ENCODE measurements at regions not wholly inside any gene's neighbourhood (a gene's known extent, or its start where the extent isn't known, plus 50 kb on each side); places are given as distances from the start of the nearest gene placed in this dataset.

DNA sequence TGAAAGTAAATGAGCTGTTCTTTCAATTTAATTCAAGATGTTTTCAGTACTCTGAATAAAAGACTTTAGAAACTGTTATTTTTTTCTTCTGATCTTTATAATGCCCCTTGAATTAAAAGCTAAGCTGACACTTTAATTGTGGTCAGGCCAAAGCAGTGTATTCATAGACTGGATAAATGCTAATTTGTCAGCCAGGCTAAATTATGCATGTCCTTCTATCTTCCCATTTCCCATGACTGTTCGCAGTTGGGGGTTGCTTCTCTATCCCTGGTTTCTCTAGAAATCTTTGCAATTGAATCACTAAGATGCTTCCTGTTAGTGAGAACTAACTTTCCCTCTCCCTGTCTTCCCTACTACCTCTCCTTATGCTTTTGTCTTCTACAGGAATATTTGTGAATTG is 396.2 kb downstream of the RFPL4B start:
- peak; percentile 39 for DNase-seq

DNA sequence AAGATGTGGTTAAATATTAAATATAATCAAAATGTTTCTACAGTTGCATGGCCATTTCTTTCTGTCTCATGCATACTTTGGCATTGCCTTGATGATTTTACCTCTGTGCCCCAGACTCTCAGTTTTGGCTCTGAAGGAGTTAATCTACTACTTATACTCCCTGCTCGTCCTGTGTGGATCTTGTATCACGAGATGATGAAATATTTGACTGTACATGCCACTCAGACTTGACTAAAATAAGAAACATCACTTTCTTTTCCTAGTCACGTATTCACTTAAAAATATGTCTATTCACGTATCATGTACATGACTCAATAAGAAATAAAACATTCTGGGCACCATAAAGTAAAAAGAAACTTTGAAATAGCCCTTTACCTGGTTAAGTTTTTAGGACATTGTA is 397.7 kb downstream of the RFPL4B start:
- DNase-seq: no peak

DNA sequence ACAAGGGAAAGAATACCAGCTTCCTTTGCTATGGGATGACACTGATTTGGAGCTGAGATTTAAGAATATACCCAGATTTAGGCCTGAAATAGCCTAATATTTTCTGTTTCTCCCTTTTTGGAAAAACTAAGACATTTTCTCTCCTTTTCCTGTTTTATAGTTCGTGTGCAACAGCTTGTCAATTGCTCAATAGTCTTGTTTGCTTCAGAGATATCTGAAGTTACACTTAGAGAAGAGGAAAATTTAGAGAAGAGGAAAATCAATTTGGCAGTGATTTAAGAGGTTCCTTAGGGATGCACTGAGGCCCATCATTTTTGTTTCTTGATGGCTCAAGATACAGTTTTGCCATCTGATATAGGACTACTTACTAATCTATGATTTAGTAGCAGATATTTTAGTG is 398.6 kb downstream of the RFPL4B start:
- no peak for DNase-seq

DNA sequence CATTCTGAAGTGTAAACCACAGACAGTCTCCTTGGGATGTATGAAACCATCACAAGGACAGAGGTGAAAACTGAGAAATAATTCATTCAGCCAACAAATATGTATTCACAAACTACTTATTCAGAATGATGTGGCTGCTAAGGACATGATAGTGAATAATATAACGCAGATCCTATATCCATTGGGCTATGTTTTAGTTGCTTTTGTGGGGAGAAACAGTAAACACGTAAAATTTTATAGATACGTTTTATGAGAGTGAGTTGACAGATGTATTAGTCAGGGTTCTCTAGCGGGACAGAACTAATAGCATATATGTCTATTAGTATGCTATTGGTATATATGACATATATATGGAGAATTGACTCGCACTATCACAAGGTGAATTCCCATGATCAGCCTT is 402.5 kb downstream of the RFPL4B start:
- DNase-seq: no peak

DNA sequence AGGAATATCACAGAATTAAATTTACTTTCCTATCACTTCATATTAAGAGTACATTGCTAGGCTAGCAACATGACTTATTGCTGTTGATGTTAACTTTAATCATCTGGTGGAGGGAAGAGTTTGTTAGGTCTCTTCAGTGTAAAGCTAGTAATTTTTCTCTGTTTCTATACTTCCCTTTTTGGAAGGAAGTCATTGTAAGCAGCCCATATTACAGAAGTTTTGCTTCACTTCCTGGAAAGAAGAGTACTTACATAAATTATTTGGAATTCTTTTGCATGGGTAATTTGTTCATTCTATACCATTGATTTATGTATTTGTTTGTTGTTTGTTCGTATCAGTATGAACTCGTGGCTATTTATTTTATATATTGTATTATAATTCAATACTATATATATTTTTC is 405.2 kb downstream of the RFPL4B start:
- DNase-seq: no peak

DNA sequence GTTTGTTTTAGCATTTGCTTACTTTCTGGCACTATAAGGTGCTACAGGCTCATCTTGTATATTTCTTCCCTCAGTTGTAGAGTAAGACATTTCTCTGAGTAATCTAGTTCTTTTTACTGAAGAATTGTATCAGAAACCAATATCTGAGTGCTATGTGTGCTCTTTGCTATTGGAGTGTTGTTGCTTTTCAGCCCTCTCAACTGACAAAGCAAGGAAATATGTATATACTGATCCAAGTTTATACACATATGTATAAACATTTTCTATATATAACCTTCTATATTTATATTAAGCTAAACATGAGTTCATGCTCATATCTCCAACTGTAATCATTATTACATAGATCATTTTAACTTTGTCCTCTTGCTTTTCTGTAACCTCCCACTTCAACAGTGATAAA is 405.7 kb downstream of the RFPL4B start:
- DNase-seq: no peak

DNA sequence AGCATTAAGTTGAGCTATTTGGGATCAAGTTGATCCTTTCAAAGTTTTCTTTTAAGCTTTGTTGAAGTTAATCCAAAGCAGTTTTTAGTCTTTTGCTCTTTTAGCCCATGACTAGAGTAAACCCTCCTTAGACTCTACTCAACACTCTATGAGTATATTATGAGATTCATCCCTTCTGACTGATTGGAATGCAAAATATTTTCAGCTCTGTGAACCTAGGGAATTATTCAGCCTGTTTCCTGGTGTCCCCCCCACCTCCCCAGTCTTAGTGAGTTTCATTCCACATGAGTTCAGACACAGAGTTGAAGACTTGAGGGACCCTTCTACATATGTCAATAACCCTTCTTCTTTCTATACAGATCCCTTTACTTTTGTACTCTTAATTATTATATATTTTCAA is 413.7 kb downstream of the RFPL4B start:
- DNase-seq: peak; percentile 41

DNA sequence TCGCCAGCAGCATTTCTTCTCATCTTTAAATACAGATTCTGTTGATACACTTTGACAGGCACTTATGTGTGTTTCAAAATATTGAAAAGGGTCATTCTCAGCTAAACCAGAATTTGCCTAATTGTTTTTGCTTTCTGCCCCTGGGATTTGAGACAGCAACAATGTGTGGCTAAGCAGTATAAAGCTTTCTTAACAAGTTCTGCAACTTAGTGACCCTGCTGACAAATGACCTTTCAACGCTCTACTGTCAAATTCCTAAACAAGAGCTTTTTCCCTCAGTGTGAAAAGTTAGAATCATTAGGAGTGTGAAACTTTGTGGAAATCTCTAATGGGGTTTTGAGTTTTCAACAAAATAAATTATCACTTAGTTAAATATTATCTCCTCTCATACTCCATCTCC is 414.6 kb downstream of the RFPL4B start:
- DNase-seq: no peak

DNA sequence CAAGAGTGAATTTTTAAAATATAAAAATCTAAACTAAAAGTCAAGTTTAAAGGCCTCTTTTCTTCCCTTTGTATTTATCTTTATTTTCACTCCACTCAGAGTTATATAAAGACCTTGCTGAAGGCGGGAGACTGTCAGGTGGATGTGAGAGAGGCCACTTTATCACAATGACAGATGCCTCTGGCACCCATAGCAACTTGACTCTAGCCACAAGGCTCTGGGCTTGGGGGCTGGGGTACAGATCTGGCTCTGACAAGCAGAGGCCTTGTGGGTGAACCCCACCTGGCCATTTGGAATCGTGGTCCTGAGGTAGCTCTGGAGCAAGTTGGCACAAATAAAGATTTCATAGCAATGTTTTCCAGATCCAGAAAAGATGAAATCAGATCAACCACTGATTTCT is 417.2 kb downstream of the RFPL4B start:
- no peak for DNase-seq

DNA sequence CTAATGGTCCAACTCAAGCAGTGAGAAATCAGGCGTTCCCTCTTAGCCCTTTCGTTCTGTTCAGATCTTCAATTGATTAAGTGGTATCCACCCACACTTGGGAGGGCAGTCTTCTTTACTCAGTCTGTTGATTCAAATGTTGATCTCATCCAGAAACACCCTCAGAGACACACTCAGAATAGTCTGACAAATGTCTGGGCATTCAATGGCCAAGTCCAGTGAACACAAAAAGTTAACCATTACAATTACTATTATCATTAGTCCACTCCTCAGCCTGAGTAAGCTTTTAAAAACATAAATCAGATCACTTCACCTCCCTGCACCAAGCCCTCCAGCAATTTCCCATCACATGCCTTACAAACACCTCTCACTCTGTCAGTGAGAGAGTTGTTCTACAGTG is 423.2 kb downstream of the RFPL4B start:
- DNase-seq: no peak

DNA sequence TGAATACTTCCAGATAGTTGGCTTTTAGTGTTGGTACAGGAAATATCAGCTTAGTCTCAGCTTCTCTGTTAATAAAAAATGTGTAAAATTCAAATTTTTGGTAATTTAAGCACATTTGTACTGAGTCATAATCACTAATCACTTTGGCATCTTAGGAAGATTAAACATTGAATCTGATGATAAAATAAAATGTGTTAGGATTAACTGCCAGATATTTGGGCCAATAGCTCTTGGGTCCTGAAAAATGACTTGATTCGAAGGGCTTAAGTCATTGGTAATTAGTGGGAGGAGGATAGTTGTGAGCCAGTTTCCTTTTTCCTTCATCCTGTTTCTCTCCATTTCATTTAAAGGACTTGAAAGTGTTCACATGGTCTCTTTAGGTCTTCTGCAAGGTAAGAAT is 426.1 kb downstream of the RFPL4B start:
- peak; percentile 86 for DNase-seq

DNA sequence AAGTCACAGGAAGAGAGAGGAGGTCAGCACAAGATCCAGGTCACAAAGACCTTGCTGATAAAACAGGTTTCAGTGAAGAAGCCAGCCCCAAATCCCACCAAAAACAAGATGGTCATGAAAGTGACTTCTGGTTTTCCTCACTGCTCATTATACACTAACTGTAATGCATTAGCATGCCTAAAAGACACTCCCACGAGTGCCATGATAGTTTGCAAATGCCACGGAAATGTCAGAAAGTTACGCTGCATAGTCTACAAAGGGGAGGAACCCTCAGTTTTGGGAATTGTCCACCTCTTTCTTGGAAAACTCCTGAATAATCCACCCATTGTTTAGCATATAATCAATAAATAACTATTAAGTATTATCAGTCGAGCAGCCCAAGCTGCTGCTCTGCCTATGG is 427.2 kb downstream of the RFPL4B start:
- no peak for DNase-seq

DNA sequence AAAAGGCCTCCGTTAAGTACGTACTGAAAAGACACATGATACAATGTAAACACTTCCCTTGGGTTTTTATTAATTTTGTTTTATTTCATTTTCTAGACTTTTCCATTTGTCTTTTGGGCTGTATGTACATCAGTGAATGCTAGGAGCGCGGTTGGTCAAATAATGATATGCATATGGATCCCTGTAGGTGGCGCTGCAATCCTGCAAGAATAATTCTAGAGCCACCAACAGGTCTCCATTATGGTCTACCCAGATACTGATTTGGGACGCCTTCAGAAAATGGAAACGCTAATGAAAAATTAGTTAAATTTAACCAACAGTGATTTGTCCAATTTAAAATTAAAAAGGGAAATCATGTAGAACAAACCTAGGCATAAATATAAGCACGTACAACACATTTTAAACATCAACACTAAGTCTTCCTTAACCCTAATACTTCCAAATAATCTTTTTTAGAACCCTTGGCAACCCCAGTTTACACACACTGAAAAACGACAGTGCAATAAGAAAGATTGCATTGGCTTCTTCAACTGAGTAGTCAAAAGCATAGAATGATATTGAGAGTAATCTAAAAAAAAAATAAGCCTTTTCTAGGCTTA is 433.5 kb downstream of the RFPL4B start:
- peak; percentile 80 for DNase-seq

DNA sequence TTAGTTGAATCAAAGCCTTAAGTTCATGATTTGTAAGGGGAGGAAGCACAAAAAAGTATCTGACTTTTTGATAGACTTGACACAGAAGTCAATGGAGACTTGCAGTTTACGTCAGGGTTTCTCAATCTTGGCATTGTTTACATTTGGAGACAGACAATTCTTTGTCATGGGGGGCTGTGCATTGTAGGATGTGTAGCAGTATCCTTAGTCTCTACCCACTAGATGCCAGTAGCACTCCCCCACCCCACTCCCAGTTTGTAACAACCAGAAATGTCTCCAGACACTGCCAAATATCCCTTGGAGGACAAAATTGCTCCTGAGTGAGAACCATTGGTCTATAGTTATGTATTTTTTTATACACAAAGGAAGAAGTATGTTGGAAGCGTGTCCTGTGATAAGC is 434.1 kb downstream of the RFPL4B start:
- DNase-seq: peak; percentile 41

DNA sequence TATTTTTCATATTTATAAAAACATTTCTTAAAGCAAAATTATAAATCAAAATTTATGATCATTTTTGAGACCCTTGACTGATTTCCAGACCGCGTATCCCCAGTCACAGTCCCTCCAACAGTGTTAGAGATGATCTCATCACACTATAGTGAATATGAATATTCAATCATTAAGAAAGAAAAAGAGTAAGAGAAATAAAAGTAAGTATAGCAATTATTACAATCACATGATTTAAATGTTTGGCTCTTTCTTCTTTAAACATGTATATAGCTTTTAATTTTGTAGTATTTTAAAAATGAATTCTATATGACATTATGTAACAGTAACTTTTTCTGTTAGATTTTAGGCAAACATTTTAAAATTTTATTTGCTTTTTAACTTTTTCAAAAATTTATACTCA is 438.3 kb downstream of the RFPL4B start:
- no peak for DNase-seq

DNA sequence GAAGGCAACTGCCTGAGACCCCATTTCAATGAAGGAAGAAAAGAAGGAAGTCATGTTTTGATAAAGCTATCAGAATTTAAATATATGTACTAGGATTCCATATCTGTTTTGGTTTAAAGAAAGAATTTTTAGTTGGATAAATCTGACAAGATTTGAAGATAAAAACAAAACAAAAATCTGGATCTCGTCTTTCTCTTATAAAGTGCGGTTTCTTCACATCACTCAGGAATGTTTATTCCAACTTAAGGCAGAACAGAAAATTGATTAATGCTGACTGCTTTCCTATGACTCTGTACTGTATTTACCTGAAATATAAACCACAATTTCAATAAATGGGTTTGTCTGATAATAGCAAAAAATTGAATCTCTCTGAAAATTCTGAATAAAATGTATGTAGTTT is 439.7 kb downstream of the RFPL4B start:
- DNase-seq: peak; percentile 57

DNA sequence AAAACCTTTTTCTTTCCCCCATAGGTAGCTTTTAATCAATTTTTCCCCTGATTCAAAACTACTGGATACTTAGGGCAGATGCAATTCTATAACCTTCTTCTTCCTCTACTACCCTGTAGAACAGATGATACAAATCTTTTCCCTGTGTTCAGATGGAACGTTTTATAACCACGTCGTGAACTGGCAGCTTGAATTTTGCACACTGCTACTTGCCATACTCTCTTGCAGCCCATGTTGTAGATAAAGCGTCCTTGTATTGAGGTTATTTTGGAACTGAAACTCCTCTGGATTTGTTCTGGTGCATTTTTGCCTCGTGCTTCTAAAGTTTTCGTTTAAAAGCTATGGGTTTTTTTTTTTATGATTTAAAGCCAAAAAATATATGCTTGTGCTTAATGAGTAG is 440.2 kb downstream of the RFPL4B start:
- DNase-seq: no peak

DNA sequence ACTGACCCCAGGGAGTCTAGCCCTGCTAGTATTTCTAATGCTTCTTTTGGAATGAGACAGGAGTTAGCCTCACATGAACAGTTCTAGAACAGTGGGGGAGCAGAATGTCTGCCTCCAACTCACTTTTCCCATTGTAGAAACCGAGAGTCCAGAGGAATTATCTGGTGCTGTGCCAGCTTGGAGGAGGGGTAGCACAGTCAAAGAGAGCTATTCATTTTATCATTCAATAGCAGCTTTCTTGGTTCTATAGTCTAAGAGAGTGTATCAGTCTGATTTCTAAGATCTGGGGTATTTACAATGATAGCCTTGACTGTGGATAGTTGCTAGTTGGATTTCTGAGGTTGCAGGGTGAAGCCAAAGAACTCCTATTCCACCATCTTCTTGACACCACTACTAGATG is 448.2 kb downstream of the RFPL4B start:
- DNase-seq: no peak

DNA sequence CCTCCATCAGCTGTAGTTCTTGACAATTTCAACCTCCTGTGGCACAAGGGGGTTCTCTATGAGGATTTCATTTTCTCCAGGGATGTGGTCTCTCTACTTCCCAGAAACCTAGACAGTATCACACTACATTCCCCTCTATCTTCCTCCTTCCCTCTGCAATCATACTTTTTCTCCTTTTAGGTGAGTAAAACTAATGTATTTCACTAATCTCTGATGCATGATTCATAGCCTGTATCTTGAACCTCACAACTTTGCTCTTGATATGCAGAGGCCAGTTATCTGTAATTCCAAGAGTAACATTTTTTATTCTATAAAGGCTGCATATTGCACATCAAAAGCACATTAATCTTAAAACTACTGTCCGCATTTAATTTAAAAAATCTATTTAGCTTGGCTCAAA is 449.6 kb downstream of the RFPL4B start:
- DNase-seq: no peak

DNA sequence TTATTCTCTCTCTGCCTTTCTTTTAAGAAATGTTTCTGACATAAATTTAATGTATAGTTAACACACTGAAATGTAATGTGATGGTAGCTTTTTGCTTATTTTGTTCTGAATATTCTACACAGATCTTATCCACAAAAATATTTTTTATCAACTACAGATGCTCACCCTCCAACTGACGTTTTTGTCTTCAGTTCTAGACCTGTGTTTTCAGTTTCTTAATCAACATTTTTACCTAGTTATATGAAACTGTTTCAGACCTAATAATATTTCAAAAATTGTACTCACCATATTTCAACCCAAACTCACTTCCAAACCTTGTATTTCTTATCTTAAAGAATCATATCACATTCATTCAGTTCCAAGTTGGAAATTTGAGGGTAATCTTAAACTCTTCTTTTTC is 452.8 kb downstream of the RFPL4B start:
- no peak for DNase-seq

DNA sequence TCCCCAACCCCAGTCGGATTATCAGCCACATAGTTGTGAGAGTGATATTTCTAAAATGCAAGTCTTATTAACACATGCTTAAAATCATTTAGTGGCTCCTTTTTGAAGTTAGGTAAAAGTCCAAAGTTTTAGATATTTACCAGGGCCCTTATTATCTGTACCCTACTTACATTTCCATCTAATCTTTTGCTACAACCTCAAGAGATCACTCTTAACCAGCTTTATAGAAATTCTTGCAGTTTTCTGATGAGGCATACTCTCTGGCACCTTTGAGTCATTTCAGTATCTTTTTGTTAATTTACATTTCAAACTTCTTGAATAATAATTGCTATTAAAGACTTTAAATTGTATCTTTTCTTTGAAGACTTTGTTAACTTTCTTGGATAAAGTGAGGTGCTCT is 453.3 kb downstream of the RFPL4B start:
- no peak for DNase-seq

DNA sequence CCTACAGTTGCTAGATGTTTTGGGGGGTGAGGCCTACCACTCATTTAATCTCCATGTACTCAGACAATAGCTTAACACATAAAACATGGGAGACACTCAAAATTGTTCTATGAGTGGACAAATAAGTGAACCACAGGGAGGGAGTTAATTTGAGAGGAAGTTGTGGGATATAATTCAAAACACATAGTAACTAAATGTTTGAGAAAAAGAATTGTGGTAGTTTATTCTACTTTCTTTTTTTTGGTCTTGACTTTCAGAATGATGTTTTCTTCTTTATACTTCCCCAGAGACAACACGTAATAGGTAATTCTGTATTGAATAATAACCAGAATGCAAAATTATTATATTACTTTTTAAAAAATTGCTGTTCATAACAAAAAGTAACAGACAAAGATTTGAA is 453.8 kb downstream of the RFPL4B start:
- peak; percentile 42 for DNase-seq

DNA sequence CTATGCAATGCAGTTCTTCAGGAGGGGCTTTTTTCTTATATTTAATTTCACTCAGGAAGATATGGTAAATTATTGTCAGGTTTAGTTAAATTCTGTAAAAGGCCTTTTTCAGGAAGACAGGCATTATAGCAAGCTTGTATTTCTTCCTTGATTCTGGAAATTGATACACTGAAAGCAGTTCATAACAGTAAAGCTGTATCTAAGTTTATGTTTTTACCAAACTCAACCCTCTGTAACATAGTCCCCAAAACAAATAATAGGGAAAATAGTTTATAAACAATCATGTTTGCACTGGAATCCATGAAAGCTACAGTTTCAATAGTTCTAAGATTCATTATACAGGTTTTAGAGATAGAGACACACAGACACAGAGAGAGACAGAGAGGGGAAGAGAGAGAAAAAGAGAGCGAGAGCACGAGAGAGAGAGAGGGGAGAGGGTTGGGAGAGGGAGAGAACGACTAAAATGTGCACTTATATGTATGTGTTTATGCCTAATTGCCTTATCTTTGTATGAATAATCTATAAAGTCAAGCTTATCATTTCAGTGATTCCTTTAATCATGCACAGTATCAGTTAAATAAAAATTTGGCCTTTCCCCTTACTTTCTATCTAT is 454.4 kb downstream of the RFPL4B start:
- DNase-seq: no peak

DNA sequence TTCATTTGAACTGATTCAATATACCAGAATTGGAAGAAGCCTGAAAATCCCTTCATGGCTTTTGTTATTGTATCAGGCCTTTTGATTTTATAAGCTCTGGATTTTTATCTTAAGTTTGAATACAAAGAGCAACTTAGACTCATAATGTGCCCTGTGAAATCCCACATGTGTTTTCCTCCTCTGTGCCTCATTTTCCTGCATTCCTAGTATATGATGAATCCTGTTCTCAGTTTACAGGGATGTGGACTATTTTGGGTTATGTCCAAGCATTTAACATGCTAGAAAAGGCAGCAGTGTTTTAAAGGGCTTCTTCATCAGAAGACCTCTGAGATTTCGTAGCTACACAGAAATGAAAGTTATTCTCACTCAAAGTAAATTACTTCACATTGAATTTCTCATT is 455.0 kb downstream of the RFPL4B start:
- DNase-seq: peak; percentile 95

DNA sequence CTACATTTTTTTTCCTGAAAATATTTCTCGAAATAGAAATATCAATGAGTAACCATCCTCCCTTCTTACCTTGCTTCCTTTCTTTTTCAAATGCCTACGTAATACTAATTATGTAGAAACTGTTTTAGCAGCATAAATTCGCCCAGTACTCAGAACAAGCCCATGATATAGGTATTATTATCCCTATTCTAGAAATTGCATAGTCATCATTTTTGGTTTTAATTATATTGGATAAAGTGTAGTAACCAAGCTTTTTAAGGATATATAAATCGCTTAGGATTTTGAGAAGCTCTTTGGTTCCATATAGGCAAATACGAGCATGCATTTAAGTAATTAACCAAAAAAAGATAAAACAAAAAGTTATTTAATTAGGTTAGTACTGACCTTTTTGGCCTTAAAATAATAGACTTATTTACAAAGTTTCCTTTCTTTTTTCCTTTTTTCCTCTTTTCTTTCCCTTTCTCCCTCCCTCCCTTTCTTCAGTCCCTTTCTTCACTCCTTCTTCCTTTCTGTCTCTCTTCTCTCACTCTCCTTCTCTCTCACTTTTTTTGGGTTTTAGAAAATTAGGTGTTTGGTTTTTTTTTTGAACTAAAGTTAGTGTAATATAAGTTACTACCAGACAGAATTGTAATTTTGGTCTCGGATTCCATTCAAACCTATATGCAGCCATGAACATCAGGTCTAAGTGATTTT is 457.7 kb downstream of the RFPL4B start:
- no peak for DNase-seq

Measured in fibroblast of skin of abdomen (primary cell).